Left ventricle myocardium inferior (tissue), 1 donor: ENCODE measurements at regions not wholly inside any gene's neighbourhood (a gene's known extent, or its start where the extent isn't known, plus 50 kb on each side); places are given as distances from the start of the nearest gene placed in this dataset.

ENCODE experiments used
- DNase-seq: peaks from one replicate; pipeline ENCODE4 v3.0.0-alpha.2; 2020
- H3K27ac ChIP-seq: fragments of 200-600 bp; replicated peaks from 2 replicates; pipeline ENCODE4 v1.8.0; 2021
- H3K27me3 ChIP-seq: fragments of 200-600 bp; 2 replicates; pipeline ENCODE4 v1.8.0; 2021; ENCODE audit warnings: low read depth
- H3K36me3 ChIP-seq: fragments of 200-600 bp; 2 replicates; pipeline ENCODE4 v1.8.0; 2021
- H3K4me1 ChIP-seq: fragments of 200-600 bp; 2 replicates; pipeline ENCODE4 v1.8.0; 2021
- H3K4me3 ChIP-seq: fragments of 200-600 bp; 2 replicates; pipeline ENCODE4 v1.8.0; 2021; ENCODE audit warnings: mild to moderate bottlenecking, moderate library complexity
- H3K9me3 ChIP-seq: fragments of 200-600 bp; replicated peaks from 2 replicates; pipeline ENCODE4 v1.8.0; 2021
- CTCF ChIP-seq: fragments of 200-600 bp; IDR thresholded peaks from 2 replicates; pipeline ENCODE4 v1.8.0; 2021; ENCODE audit warnings: antibody characterized with exemption, mild to moderate bottlenecking, borderline replicate concordance
- intact Hi-C: fragments of 100-400 bp; cut with micrococcal nuclease; formaldehyde crosslinking; loops from one replicate; pipeline ENCODE4 v1.11.0; 2022
- donor health status: DM: no; HTN: yes; CAD: no; lungs with severe emphysema.

- intact Hi-C loops: no loop called here
- no peaks in the 10 kb centered on the region for H3K27me3 ChIP-seq
- H3K27ac ChIP-seq: no peak overlapping the region
- no peak for TF ChIP-seq CTCF
- no peak for DNase-seq
- no peaks in the 10 kb centered on the region for H3K4me1 ChIP-seq
- H3K4me3 ChIP-seq: no peak overlapping the region
- no peaks in the 10 kb centered on the region for H3K36me3 ChIP-seq
- no peaks in the 10 kb centered on the region for H3K9me3 ChIP-seq
These were observed 2117.6 kb downstream of the MAT2B start for GRCh38 chr5:165622864-165623536.

GRCh38 chr5:165624166-165624946 lies 2118.9 kb downstream of the MAT2B start:
- no peak overlapping the region for H3K4me3 ChIP-seq
- H3K27me3 ChIP-seq: no peaks in the 10 kb centered on the region
- H3K36me3 ChIP-seq: no peaks in the 10 kb centered on the region
- H3K27ac ChIP-seq: no peak overlapping the region
- no peaks in the 10 kb centered on the region for H3K4me1 ChIP-seq
- no peak for TF ChIP-seq CTCF
- no peak for DNase-seq
- intact Hi-C loops: no loop called here
- H3K9me3 ChIP-seq: no peaks in the 10 kb centered on the region

GRCh38 chr5:165626161-165626560 lies 2120.7 kb downstream of the MAT2B start:
- Histone ChIP-seq H3K27ac (no peak overlapping the region), H3K27me3 (no peaks in the 10 kb centered on the region), H3K36me3 (no peaks in the 10 kb centered on the region), H3K9me3 (no peaks in the 10 kb centered on the region), H3K4me1 (no peaks in the 10 kb centered on the region), H3K4me3 (no peak overlapping the region)
- intact Hi-C loops: no loop called here
- TF ChIP-seq CTCF: no peak
- no peak for DNase-seq

GRCh38 chr5:165627548-165628170 lies 2122.2 kb downstream of the MAT2B start:
- no peaks in the 10 kb centered on the region for H3K9me3 ChIP-seq
- intact Hi-C loops: no loop called here
- no peaks in the 10 kb centered on the region for H3K27me3 ChIP-seq
- H3K4me3 ChIP-seq: no peak overlapping the region
- DNase-seq: no peak
- no peak for TF ChIP-seq CTCF
- H3K27ac ChIP-seq: no peak overlapping the region
- H3K4me1 ChIP-seq: no peaks in the 10 kb centered on the region
- no peaks in the 10 kb centered on the region for H3K36me3 ChIP-seq

GRCh38 chr5:165630261-165630778 lies 2124.9 kb downstream of the MAT2B start:
- no peaks in the 10 kb centered on the region for H3K36me3 ChIP-seq
- H3K27ac ChIP-seq: no peak overlapping the region
- no peak overlapping the region for H3K4me3 ChIP-seq
- no peaks in the 10 kb centered on the region for H3K27me3 ChIP-seq
- peak; percentile 80 for TF ChIP-seq CTCF
- no peak for DNase-seq
- H3K4me1 ChIP-seq: no peaks in the 10 kb centered on the region
- no peaks in the 10 kb centered on the region for H3K9me3 ChIP-seq
- intact Hi-C loops: no loop called here
